ENCODE measurements at regions not wholly inside any gene's neighbourhood (a gene's known extent, or its start where the extent isn't known, plus 50 kb on each side); places are given as distances from the start of the nearest gene placed in this dataset.

GRCh38 chr2:221345516-221345915, 226.6 kb downstream of the EPHA4 start:
- no peak for DNase-seq (ENCODE audit: low spot score)

DNA sequence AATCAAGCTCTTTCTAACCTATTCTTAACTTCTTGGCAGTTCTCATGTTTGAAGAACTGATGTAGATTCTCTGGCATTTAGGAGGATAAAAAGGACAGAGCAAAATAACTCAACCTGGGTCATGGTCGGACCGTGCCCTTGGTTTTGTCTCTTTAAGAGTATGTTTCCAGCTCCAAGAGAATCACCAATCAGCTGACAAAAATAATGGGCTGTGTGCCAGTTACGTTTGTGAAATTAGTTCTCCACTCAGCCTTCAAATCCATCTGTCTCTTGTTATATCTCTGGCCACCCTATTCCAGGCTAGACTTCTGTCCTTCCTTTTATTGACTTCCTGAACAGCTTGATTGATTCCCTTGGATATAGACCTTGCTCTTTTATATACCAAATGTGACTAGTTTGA, 225.7 kb downstream of the EPHA4 start:
- no peak for DNase-seq (ENCODE audit: low spot score)

DNA sequence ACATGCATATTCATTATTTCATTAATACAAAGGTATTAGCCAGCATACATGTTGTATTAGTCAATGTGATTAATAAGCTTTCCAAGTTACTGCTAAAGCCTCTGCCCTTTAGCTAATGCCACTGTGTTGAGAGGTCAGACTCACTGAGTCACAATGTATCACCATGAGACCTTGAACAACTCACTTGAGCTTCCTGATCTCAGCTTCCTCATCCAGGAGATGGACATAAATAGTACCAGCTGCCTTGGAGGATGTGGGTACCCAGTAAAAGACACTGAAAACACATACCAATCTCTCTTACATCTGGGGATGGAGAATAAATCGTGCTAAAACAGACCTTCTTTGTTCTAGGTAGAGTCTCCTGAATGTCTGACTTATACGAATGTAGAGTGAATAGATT, 224.6 kb downstream of the EPHA4 start:
- DNase-seq (ENCODE audit: low spot score) = no peak

GRCh38 chr2:221350616-221351015, 221.5 kb downstream of the EPHA4 start:
- DNase-seq (ENCODE audit: low spot score) = no peak

DNA sequence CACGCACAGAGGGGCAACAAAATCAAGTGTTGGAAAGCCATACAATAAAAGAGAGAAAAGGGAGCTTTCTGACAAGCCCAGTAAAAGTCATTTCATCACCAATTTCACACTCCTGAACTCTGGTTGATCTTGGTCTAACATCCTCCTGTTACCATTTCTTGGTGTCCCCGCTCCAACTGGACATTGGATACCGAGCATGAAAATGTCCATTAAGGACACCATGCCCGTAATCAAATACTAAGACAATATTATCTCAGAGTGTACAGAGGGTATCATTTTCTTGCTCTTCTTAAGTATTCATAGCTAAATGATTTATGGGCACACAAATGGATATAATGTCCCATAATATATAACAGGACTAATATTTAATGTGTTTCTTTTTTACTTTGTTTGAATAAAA, 218.9 kb downstream of the EPHA4 start:
- no peak for DNase-seq (ENCODE audit: low spot score)

DNA sequence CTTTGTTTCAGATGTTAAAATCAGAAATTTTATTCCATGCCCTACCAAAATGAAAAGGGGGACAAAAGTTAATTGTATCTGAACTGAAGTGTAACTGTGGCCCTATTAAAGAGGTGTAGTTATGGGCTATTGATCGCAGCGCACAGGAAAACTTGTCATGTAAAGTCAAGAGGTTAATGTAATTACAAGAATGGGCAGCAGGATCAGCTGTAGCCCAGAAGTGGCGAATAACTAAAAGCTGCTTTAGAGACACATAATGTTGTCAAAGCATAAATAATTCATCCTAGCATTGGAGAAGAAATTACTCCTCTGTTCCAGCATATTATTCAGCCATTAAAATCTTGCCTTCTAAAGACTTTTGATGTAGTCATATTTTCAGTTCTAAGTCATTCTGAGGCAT, 211.8 kb downstream of the EPHA4 start:
- no peak for DNase-seq (ENCODE audit: low spot score)

DNA sequence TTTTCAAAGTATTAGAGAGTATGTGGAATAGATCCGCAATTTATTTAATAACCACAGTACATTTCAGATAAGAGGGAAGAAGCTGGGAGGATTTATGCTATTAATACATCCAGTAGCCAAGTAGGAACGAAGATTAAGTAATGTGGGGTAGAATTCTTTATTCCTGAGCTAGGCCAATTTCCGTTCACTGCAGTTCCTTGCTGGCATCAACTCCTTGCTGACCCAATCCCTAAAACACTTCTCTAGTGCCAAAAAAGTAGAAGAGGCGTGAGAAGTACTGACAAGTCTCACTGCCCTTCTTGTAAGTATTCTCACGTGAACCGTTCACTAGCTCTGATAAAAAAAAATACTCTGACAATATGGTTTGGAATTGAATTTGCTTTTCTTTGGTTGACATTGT, 211.4 kb downstream of the EPHA4 start:
- no peak for DNase-seq (ENCODE audit: low spot score)

- no peak for DNase-seq (ENCODE audit: low spot score)
Measured at GRCh38 chr2:221361633-221362032, 210.5 kb downstream of the EPHA4 start.

- no peak for DNase-seq (ENCODE audit: low spot score)
Measured at GRCh38 chr2:221364672-221365071, 207.4 kb downstream of the EPHA4 start.
